Cardiac fibroblast (primary cell): ENCODE measurements at regions not wholly inside any gene's neighbourhood (a gene's known extent, or its start where the extent isn't known, plus 50 kb on each side); places are given as distances from the start of the nearest gene placed in this dataset.

ENCODE experiments used
- DNase-seq, 2 donors: peaks; one replicate each; pipeline versions ENCODE4 v3.0.0 to v3.0.0-alpha.2; 2010; ENCODE audit warnings: low read depth in 2 of 2
- H3K4me3 ChIP-seq, 2 donors: replicated peaks in 1 of 2; 1 replicate in 1 of 2; 2 replicates in 1 of 2; pipeline ENCODE4 v1.5.1; 2011; ENCODE audit warnings: low read depth in 2 of 2, low read length in 2 of 2, mild to moderate bottlenecking in 2 of 2, moderate library complexity in 1 of 2
- TF ChIP-seq, protein P1 (sequence below): IDR thresholded peaks from one replicate; pipeline ENCODE4 v1.5.1; 2011; ENCODE audit warnings: low read depth, mild to moderate bottlenecking, low read length, inconsistent platforms

DNA sequence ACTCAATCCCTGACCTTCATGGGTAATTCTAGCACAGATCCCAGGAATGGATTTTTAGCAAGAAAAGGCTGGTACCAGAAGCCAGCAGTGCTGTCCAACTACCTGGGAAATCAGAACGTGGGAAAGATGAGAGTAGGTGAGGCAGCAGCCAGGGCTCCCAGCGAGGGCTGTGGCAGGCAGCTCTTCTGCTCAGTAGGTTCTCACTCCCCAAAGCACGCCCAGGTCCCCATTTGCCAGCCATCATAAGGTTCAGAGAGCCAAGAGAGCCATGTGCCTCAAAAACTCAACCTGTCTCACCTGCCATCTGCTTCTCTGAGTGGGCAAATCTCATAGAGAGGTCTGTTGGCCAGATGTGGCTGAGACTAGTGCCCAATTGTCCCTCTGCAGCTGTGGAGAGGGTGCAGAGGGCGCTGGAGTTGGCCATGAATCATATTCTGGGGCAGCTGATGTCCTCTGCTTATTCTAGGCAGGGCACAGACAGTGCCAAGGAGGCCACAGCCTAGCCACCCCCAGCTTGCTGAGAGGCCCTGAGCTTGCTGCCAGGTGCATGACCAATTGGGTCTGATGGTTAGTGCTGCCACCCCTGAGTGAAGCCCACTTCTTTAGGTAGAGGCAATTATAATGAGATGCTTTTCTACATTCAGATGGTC lies 81.7 kb upstream of the GATB start:
- DNase-seq: no peak
- H3K4me3 ChIP-seq: no peak overlapping the region
- TF ChIP-seq, protein P1, sequence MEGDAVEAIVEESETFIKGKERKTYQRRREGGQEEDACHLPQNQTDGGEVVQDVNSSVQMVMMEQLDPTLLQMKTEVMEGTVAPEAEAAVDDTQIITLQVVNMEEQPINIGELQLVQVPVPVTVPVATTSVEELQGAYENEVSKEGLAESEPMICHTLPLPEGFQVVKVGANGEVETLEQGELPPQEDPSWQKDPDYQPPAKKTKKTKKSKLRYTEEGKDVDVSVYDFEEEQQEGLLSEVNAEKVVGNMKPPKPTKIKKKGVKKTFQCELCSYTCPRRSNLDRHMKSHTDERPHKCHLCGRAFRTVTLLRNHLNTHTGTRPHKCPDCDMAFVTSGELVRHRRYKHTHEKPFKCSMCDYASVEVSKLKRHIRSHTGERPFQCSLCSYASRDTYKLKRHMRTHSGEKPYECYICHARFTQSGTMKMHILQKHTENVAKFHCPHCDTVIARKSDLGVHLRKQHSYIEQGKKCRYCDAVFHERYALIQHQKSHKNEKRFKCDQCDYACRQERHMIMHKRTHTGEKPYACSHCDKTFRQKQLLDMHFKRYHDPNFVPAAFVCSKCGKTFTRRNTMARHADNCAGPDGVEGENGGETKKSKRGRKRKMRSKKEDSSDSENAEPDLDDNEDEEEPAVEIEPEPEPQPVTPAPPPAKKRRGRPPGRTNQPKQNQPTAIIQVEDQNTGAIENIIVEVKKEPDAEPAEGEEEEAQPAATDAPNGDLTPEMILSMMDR: no peak

DNA sequence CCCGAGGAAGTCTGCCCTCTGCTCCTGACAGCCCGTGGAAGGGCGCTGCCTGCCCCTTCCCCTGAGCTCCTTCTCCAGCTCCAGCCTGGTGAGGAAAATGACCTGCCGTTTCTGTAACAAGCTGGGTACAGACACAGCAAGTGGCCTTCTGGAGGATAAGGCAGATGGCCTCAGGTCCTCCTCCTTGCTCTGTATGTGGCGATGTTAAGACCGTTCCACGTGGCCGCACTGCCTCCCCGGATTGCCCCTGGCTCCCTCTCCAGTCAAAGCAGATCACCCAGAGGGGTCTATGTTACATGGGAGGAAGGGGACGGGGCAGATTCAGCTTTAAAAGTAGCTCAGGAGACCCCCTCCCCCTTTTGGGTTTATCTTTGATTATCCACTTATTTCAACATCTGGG lies 80.3 kb upstream of the GATB start:
- DNase-seq: no peak
- TF ChIP-seq, protein P1: no peak
- H3K4me3 ChIP-seq: no peak overlapping the region

DNA sequence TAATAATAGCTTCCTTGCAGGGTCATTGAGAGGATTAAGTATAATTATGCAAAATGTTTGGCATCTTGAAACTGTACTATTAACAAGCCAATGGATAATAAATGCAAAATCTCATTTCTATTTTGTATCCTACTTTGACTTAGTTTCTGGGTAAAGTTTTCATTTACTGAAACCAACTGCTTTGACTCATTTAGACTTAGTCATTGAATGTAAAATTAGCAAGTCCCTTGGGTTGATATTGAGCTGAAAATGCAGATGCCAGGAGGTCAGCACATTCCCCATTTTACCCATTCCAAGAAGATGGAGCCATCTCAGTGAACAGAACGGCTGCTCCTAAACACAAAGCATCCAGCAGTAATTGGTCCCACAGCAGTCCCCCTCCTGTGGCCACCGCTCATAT lies 74.7 kb upstream of the GATB start:
- TF ChIP-seq, protein P1: no peak
- no peak overlapping the region for H3K4me3 ChIP-seq
- no peak for DNase-seq

DNA sequence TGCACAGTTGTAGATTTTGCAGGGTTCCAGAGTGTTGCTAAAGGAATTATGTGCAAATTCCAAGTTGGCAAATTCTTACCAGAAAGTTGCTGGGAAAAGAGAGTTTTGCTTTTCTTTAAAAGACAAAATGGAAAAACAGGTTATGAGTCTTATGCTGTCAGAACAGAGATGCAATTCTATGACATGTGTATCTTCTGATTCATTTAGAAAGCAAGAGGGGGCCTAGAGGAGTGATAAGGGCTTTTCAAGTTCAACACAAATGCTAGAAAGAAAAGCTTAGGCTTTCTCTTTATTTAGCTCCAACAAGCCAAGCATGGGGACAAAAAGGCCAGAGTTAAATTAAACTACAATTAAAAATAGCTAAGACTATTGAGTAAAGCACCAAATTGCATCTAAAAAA lies 72.4 kb upstream of the GATB start:
- TF ChIP-seq, protein P1: no peak
- no peak for DNase-seq

DNA sequence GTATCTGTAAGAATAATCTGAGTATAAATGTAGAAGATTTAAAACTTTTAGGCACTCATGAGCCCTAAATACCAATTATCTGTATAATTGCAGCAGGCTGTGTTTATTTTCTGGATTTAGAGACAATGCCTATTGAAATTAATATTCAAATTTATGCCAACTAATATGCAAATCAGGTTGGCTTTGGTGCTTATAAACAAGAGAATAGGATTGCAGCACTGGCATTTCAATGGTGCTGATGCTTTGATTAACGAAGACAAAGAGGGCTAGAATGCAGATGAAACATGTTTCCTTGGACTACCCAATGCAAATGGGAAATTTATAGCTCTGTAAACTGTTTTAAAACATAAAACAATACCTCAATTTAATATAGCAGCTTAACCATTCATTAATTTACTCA lies 70.7 kb upstream of the GATB start:
- no peak for DNase-seq
- H3K4me3 ChIP-seq: no peak overlapping the region
- TF ChIP-seq, protein P1: no peak

More for the DNA sequence above, 72.4 kb upstream of the GATB start:
- no peak overlapping the region for H3K4me3 ChIP-seq

DNA sequence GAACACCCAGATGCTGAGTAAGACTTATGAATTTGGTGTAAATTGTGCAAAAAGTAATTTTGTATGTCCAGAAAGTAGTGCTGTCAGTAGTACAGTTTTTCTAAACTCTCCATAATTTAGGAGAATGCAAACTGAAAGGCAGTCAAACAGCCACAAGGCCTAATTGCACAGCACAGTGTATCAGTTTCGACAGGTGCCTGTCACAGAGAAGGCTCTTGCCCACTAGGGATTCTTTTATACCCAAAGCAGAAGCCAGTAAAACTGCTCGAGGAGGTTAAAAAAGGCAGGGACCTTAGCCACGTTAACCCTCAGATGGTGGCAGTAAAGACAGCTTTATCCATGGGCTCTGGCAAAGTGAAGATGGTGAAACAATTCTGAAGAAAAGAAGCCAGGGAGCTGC lies 69.4 kb upstream of the GATB start:
- TF ChIP-seq, protein P1: no peak
- no peak for DNase-seq
- H3K4me3 ChIP-seq: no peak overlapping the region

DNA sequence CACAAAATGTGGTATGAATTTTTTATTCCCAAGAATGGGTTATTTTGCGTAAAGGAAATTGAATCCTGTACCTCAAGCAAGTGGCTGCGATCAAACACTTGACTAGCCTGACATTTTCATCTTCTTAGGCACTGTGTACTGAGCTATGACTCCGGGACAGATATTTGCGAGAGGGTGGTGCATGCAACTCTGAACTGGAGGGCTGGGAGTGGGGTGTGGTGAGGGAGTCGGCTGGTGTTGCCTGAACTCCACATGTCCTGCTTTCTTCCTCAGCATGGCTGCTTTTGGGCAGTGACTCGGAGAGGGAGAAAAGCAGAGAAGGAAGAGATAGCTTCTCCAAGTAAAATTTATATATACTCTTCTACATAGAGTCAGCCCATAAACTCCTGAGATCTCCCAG lies 68.5 kb upstream of the GATB start:
- no peak for DNase-seq
- H3K4me3 ChIP-seq: no peak overlapping the region
- TF ChIP-seq, protein P1: no peak
